Osteocyte (in vitro differentiated cells): ENCODE measurements at regions not wholly inside any gene's neighbourhood (a gene's known extent, or its start where the extent isn't known, plus 50 kb on each side); places are given as distances from the start of the nearest gene placed in this dataset.
"Not testable (repeated sequence)": the region's sequence is repeated elsewhere in the genome, so short reads cannot be mapped to it uniquely, and the experiment has no call there.

Experiments used
- DNase-seq: peaks from one replicate; pipeline ENCODE4 v3.0.0; 2021; ENCODE audit warnings: mixed read lengths; ENCODE audit not compliant: unreplicated experiment; ENCODE audit errors: extremely low spot score
- H3K27ac Mint-ChIP-seq: one replicate; pipeline ENCODE4 v1.8.0; 2021; ENCODE audit warnings: mild to moderate bottlenecking, mixed read lengths; ENCODE audit not compliant: unreplicated experiment
- H3K27me3 Mint-ChIP-seq: one replicate; pipeline ENCODE4 v1.8.0; 2021; ENCODE audit warnings: mixed read lengths; ENCODE audit not compliant: unreplicated experiment
- H3K36me3 Mint-ChIP-seq: one replicate; pipeline ENCODE4 v1.8.0; 2021; ENCODE audit warnings: mixed read lengths; ENCODE audit not compliant: unreplicated experiment
- H3K4me1 Mint-ChIP-seq: one replicate; pipeline ENCODE4 v1.8.0; 2021; ENCODE audit warnings: mixed read lengths; ENCODE audit not compliant: unreplicated experiment
- H3K4me3 Mint-ChIP-seq: one replicate; pipeline ENCODE4 v1.8.0; 2021; ENCODE audit warnings: mild to moderate bottlenecking, moderate library complexity, mixed read lengths; ENCODE audit not compliant: unreplicated experiment
- H3K9me3 Mint-ChIP-seq: one replicate; pipeline ENCODE4 v1.8.0; 2021; ENCODE audit warnings: mixed read lengths; ENCODE audit not compliant: unreplicated experiment
- TF ChIP-seq, protein P1 (sequence below): fragments of 200-600 bp; sonication (generic); IDR thresholded peaks from 2 replicates; pipeline ENCODE4 v1.5.0; 2021; ENCODE audit warnings: antibody characterized with exemption, mild to moderate bottlenecking, moderate library complexity

DNA sequence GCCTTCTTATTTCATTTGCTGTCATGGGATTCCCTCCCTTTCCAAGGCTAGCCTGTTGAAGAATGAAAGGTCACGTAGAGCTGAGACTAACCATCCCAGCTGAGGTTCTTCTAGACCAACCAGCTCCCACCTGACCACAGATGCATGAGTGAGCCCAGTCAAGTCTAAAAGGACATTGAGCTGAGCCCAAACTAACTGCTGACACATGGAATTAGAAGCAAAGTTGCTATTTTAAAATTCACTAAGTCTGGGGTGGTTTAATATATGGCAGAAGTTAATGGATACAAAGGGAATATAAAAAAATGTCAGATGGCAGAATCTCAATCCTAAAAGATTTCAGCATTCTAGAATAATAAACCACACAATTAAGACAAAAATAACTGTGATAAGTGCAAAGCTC lies 118.9 kb upstream of the RASGEF1B start:
- Mint-ChIP-seq H3K4me3 (no peak overlapping the region), H3K9me3 (no peaks in the 10 kb centered on the region), H3K27ac (no peak overlapping the region), H3K36me3 (no peaks in the 10 kb centered on the region), H3K4me1 (no peaks in the 10 kb centered on the region), H3K27me3 (peaks cover 7% of the 10 kb centered on the region)
- TF ChIP-seq, protein P1, sequence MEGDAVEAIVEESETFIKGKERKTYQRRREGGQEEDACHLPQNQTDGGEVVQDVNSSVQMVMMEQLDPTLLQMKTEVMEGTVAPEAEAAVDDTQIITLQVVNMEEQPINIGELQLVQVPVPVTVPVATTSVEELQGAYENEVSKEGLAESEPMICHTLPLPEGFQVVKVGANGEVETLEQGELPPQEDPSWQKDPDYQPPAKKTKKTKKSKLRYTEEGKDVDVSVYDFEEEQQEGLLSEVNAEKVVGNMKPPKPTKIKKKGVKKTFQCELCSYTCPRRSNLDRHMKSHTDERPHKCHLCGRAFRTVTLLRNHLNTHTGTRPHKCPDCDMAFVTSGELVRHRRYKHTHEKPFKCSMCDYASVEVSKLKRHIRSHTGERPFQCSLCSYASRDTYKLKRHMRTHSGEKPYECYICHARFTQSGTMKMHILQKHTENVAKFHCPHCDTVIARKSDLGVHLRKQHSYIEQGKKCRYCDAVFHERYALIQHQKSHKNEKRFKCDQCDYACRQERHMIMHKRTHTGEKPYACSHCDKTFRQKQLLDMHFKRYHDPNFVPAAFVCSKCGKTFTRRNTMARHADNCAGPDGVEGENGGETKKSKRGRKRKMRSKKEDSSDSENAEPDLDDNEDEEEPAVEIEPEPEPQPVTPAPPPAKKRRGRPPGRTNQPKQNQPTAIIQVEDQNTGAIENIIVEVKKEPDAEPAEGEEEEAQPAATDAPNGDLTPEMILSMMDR: no peak
- DNase-seq: no peak

DNA sequence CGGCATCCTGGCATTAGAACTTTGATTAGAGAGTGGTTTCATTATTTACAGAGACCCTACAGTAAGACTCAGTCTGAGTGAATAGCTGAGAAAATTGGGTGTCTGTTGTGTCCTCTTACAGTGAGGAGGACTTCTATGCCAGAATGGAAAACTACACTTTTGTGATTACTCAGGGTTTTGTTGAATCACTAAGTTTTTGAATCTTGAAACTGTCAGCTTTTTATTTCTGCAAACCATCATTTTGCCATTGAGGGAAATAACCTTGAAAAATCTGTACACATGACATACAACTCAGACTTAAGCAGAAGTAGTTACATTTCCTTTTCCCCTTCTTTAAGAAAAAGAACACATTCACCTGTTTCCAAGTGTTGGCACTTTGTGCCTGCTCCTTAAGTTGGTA lies 117.6 kb upstream of the RASGEF1B start:
- Mint-ChIP-seq H3K9me3 (no peaks in the 10 kb centered on the region), H3K36me3 (no peaks in the 10 kb centered on the region), H3K4me3 (no peak overlapping the region), H3K4me1 (no peaks in the 10 kb centered on the region), H3K27ac (no peak overlapping the region), H3K27me3 (peaks cover 7% of the 10 kb centered on the region)
- DNase-seq: no peak
- TF ChIP-seq, protein P1: no peak

DNA sequence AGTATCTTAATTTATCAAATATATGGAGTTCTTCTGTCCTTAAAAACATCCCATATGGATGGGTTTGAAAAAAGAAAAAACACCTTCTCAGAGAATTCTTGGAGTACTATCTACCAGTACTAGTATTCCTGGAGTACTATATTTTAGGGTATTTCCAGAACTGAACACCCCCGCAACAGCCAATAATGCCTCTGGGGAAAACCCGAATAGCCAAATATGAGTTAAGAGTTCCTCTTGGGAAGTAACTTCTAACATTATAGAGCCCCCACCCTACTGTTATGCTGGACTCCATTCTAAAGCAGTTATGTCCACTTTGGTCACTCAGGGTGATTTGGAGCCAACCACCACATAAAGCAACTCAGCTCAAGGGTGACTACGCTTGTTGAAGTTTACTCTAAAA lies 115.0 kb upstream of the RASGEF1B start:
- no peak for DNase-seq
- peaks cover 4% of the 10 kb centered on the region for H3K27me3 Mint-ChIP-seq
- H3K4me3 Mint-ChIP-seq: no peak overlapping the region
- no peak overlapping the region for H3K27ac Mint-ChIP-seq
- no peaks in the 10 kb centered on the region for H3K4me1 Mint-ChIP-seq
- H3K9me3 Mint-ChIP-seq: no peaks in the 10 kb centered on the region
- no peaks in the 10 kb centered on the region for H3K36me3 Mint-ChIP-seq
- TF ChIP-seq, protein P1: no peak

DNA sequence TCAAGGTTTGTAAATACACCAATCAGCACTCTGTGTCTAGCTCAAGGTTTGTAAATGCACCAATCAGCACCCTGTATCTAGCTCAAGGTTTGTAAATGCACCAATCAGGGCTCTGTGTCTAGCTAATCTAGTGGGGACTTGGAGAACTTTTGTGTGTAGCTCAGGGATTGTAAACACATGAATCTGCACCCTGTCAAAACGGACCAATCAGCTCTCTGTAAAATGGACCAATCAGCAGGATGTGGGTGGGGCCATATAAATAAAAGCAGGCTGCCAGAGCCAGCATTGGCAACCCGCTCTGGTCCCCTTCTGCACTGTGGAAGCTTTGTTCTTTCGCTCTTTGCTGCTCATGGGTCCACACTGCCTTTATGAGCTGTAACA lies 109.3 kb upstream of the RASGEF1B start:
- not testable (repeated sequence) for H3K36me3 Mint-ChIP-seq, H3K4me3 Mint-ChIP-seq, DNase-seq, H3K9me3 Mint-ChIP-seq, H3K27ac Mint-ChIP-seq, H3K27me3 Mint-ChIP-seq, H3K4me1 Mint-ChIP-seq

DNA sequence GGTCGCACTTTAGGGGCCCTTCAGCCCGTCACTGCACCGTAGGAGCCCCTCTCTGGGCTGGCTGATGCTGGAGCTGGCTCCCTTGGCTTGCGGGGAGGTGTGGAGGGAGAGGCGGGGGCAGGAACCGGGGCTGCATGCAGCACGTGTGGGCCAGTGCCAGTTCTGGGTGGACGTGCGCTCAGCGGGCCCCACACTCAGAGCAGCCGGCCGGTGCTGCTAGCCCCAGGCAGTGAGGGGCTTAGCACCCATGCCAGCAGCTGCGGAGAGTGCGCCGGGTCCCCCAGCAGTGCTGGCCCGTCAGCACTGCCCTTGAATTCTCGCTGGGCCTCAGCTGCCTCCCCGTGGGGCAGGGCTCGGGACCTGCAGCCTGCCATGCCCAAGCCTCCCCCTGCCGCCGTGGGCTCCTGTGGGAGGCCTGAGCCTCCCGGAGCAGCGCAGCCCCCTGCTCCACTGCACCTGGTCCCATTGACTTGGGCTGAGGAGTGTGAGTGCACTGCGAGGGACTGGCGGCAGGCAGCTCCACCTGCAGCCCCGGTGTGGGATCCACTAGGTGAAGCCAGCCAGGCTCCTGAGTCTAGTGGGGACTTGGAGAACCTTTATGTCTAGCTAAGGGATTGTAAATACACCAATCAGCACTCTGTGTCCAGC lies 108.8 kb upstream of the RASGEF1B start:
- no peak overlapping the region for H3K27ac Mint-ChIP-seq
- no peaks in the 10 kb centered on the region for H3K9me3 Mint-ChIP-seq
- no peak overlapping the region for H3K4me3 Mint-ChIP-seq
- no peaks in the 10 kb centered on the region for H3K27me3 Mint-ChIP-seq
- no peaks in the 10 kb centered on the region for H3K4me1 Mint-ChIP-seq
- no peak for DNase-seq
- H3K36me3 Mint-ChIP-seq: no peaks in the 10 kb centered on the region
- TF ChIP-seq, protein P1: no peak

DNA sequence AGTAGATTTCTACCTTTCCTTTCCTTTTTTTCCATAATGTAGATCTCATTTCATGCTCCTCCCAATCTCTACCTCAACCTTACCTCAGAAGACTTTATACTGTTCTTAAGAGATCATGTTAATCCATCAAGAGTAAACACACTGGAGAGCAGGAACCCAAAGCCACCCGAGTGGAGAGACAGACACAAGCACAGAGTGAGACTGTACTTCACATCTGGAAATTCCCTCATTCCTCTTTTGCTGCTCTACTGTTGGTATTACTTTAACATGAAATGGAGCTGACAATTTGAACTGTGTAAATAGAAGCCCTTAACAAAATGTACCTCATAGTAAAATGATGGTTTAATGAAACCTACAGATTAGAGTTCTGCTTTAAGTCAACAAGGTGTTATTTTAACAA lies 105.7 kb upstream of the RASGEF1B start:
- no peak overlapping the region for H3K4me3 Mint-ChIP-seq
- no peaks in the 10 kb centered on the region for H3K9me3 Mint-ChIP-seq
- TF ChIP-seq, protein P1: no peak
- no peaks in the 10 kb centered on the region for H3K27me3 Mint-ChIP-seq
- H3K27ac Mint-ChIP-seq: no peak overlapping the region
- DNase-seq: no peak
- no peaks in the 10 kb centered on the region for H3K36me3 Mint-ChIP-seq
- no peaks in the 10 kb centered on the region for H3K4me1 Mint-ChIP-seq
